ENCODE measurements at regions not wholly inside any gene's neighbourhood (a gene's known extent, or its start where the extent isn't known, plus 50 kb on each side); places are given as distances from the start of the nearest gene placed in this dataset.

DNA sequence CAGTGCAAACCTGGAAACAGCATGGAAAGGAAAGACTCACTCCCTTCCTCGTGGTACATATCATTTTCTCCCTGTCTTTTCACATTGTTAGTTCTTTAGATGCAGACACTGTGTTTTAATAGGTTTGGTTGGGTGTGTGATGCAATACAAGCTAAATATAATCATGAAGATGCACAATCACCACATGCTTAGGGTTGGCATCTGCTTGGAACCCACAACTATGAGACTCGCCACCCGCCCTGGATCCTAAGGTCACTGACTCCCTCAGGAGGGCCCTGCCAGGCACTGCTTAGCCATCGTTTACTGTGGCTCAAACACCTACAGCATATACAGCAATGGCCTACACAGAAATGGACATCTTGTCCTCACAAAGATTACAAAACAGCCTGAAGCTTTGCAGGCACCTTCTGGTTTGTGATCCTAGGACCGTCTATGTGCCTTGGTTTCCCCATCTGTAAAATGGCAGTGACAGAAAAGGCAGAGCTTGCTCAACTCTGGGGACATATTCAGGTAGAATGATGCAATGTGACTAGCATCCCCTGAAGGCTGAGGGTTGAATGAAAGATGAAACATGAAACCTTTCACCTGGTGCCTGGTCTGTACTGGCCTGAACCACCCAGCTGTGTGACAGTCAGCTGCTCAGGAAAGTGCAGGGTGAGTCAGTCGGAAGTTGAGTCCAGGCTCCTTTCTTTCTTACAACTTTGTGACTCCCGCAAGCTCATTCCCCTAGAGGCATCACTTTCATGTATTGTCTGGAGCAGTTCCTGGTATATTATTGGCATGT is 123.6 kb upstream of the PFN2 start:
- no peak for DNase-seq (ENCODE audit: low read depth in 2 of 2)

DNA sequence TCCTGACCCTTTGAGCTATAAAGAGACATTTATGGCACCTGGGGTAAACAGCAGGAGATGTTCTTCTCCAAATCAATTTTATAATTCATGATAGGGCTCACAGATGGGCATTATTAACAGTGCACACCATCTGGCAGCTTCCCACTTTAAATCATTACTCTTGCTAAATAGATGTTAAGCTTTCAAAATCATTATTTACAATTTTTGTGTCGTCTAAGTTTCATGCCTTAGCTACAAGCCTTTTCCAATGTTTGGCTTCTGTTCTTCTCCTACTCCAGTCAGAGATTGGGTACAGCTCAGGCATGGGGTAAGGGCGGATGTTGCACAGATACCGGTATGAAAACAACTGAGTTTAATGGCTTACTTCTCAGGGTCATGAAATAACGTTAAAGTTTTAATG is 120.9 kb upstream of the PFN2 start:
- DNase-seq (ENCODE audit: low read depth in 2 of 2), result no peak

DNA sequence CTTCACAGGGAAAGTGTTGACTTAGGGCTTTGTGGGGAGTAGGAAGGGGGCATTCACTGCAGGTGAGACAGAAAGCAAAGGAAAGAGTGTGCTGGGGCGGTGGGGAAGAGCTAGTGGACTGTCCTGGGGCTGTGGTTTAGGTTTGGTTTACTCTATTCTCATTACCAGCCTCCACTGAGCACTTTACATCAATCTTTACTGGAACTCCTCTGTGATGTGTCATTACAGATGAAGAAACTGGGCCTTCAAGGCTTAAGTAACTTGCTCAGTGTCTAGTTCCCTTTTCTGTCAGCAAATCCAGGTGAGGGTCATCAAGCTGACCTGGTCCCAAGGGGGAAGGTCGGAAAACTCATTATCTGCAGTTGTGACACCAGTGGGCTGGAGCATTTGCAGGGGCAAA is 120.2 kb upstream of the PFN2 start:
- DNase-seq (ENCODE audit: low read depth in 2 of 2), result no peak

DNA sequence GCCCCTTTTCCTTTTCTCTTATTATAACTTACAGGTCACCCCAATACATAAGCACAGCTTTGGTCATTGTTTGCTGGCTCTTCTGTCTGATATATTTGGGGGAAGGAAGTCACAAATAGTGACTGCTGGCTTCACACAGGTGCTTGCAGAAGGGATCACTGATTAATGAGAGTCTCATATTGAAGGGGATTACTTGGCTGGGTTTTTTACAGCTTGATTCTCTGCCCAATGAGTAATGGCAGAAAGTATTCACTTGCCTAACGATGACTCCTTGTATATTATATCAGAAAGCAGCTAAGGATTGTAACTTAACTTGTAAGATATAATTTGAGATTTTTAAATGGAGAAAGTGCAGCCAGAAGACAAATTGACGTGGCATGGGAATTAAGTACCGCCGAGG is 119.3 kb upstream of the PFN2 start:
- no peak for DNase-seq (ENCODE audit: low read depth in 2 of 2)

DNA sequence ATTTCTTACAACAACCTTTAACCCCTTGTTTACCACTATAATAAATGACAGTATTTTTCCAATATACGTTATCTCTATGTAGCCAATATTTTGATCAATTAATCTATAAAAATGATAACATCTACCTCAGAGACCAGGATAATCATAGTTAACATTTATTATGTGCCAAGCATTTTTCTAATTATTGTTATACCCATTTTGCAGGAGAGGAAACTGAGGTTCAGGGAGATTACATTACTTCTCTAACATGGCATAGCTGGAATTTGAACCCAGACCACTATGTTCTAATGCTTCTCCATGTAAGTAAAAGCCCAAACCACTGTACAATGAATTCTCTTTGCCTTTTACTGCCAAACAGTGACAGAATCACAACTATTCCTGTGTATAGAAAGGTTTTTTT is 113.4 kb upstream of the PFN2 start:
- no peak for DNase-seq (ENCODE audit: low read depth in 2 of 2)

DNA sequence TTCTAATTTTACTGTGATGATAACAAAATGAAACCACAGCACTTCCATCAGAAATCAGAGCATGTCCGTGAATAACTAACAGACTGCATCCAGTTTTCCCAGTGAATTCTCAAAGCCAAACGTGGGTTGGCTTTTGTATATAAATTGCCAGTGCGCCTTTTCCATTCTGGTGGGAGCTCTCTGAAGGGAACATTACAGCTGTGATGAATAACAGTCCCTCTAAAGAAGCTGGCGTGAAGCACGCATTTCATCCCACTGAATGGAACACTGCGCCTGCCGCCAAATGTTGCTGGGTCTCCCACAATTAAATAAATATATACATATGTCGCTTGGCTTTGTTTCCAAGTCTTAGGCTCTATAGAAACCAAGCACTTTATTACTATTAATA is 113.0 kb upstream of the PFN2 start:
- DNase-seq (ENCODE audit: low read depth in 2 of 2), result no peak

DNA sequence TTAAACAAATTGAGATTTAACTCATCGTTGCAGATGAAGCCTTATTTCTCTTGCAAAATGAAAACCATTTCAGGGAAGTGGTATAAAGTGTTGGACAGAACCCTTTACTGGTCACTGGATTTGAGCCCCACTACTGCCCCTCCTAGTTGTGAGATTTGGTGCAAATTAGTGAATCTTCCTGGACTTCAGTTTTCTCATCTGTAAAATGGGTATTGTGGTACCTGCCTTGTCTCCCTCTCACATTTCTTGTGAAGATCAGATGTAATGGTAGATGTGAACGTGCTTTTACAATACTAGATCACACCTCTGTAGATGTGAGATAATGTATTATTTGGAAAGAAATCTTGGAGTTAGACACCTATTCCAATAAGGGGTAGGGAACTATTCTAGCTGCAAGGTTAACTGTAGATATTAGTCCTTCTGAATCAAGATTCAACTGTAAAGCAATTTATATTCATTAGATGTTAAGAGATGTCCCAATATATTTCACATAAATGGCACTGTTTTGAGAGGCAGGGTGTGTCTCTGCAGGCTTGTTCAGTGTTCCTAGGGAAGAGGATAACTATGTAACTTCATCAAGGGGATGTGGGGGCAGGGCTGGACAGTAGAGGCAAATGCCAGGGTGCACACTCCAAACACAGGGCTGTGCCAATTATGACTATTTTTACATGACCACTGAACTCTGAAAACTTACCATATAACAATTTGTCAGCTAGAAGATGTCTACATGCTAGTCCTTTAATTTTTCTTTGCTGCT is 112.4 kb upstream of the PFN2 start:
- no peak for DNase-seq (ENCODE audit: low read depth in 2 of 2)

DNA sequence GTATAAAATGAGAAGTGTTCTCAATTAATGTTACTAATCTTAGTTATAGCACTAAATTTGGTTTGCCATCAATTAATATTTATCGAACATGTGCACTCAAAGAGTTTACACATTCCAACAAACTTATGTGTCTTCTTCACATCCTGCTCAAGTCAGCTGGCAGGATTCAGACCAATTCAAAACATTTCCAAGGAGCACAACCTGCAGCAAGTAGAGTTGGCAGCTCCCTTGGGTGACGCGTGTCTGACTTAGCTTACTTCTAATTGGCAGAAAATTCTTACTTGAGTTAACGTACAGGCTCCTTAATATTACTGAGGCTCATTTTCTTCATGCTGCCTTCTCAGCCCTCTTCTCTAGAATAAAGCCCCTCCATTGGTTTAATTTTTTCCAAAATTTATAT is 110.4 kb upstream of the PFN2 start:
- DNase-seq (ENCODE audit: low read depth in 2 of 2), result no peak

DNA sequence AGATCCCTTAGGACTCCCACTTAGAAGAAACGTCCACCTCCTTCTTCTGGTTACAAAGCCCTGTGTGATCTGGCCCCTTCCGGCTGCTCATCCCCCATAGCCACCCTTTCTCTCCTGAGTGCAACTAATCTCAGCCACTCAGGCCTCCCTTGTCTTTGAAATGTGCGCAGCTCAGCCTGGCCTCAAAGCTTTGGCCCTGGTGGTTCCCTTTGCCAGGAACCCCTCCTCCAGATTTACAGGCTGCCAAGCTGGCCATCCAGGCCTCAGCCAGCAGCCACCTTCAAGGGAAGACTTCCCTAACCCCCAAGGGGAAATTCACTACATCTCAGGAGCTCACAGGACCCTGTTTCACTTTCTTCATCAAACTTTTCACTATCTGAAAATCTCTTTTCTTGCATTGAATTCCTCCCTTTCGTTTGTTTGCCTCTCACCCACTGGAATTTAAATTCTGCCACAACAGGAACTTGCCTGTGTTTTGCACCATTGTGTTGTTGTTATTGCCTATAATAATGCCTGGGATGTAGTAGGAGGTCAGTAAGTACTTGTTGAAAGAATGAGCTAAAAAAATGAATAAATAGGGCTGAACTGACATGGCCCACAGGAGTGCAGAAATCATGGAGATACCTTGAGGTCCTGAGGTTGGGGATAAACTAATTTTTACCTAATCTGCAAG is 109.5 kb upstream of the PFN2 start:
- DNase-seq (ENCODE audit: low read depth in 2 of 2), result no peak

DNA sequence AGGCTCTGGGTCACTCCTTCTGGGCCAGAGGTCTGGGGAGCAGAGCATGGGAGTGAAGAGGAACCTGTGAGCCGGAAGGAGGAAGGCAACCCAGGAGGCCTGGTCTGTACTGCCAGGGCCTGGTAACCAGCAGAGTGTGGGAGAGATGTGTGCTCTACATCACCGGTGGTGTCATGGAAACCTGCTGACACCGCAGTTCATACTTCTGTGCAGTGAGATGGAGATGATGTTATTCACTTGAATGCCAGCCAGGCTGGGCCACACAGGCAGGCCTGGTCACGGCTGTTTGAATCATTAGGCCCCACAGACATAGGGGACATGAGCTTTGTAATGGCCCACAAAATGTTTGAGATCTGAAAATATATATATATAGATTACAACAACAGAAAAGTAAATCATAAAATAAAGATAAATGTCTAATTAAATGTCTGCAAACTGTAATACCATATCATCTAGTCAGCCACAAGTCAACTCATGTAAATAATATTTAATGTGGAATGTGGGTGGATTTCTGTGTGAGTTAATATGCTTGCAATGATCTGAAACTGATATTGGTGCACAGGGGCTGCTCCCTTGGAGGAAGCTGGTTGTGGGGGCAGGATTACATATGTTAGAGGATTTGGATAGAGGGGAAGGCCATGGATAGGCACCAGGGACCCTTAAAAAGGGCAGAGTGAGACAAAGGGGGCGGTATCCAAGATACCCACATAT is 108.5 kb upstream of the PFN2 start:
- no peak for DNase-seq (ENCODE audit: low read depth in 2 of 2)

DNA sequence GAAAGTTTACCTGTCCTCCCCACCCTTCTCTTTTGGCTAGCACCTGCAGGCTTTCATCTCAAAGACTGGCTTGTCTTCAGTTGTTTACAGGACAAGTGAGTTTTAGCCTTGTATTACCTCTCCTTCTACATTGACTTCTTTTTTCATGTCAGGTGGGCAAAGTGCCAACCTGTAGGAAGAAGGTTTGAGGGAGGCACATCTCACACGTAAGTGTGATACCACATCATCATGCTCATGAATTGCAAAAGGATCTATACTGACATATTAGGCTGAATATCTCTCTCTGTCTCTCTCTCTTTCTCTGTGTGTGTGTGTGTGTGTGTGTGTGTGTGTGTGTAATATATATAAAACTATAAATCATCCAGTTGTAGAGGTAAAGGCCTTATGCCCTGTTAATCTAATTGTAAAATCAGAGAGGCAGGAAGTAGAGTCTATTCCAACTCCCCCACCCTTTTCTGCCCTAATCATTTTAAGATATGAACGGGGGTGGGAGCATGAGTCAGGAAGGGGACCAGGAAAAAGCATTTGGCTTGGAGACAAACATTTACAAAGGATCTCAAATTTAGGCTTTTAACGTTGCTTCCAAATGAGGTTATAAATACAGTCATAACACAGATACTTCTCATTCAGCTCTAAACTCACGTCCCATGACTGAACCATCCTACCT is 107.0 kb upstream of the PFN2 start:
- DNase-seq (ENCODE audit: low read depth in 2 of 2), result no peak

DNA sequence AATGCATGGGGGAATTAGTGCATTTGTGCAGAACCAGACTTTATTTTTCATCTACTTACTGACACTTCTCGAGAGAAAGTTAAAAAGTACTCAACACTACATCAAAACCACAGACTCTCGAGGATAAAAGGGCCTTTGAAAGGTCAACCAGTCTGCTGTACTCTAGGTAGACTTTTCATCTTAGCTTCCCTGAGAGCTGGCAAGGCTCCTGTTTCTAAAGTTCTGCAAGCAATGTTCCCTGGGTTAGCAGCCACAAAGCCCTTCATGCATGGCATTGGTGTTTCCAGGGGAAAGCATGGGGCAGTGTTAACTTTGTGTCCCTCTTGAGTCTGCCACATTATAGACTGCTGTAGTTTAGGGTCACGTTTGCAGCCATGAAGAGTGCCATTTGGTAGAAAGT is 106.4 kb upstream of the PFN2 start:
- DNase-seq (ENCODE audit: low read depth in 2 of 2), result no peak

DNA sequence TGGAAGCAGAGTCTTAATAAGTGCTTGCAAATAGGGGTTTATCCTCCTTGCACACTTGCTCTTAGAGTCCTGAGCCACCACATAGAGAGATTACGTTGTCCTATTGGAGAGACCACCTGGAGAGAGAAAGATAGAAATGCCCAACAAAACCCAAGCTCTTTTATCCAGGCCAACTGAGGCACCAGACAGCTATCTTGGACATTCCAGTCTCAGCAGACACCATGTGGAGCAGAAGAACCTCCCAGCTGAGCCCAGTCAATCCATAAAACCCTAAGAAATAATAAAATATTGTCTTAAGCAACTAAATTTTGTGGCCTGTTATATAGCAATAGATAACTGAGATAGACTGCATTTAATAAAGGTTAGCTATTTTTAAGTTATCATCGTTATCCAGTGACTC is 105.7 kb upstream of the PFN2 start:
- DNase-seq (ENCODE audit: low read depth in 2 of 2), result no peak

DNA sequence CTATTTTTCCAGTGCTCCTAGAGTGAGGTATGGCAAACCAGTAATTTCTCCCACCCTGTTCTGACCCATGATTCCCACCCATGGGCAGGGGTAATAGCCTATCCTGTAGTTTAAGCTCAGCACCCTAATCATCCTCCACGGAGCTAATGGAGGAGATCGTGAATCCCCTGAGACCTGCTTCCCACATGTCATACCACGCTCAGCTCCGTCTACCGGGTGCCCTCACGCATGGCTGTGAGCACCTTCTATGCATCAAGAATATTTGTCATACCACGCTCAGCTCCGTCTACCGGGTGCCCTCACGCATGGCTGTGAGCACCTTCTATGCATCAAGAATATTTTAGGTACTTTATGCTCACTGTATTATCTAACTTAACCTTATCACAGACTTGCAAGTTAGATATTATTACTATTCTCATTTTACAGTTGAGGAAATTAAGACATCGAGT is 104.7 kb upstream of the PFN2 start:
- no peak for DNase-seq (ENCODE audit: low read depth in 2 of 2)

DNA sequence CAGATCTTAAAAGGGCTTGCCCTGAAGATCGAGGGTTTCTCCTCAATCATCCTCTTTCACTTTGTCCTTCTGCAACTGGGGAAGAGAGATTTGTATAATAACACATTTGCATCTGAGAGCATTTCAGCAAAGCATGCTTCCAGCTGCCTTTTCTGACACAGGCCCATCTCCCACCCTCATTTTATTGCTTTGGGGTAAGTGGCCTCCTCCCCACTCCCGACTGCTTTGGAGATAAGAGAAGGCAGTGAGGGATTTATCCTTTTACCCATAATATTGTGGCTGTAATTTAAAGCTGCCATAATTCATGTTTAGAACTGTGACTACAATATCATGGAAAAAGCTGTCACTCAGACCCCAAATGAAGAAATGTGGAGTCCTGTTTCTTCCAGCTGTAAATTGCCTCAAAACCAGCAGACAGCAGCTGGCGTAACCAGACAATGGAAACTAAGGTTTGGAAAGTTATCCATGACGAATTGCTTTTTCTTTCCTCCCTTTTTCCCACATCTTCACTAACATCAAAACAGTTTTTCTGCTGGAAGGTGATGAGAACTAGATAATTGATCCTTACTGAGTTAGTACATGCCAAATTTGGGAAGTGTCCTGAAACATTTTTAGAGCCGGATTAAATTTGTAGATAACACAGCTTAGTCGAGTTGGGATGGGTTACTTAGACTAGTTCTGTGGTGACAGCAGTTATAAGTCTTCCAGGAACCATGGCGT is 104.2 kb upstream of the PFN2 start:
- DNase-seq (ENCODE audit: low read depth in 2 of 2), result no peak

DNA sequence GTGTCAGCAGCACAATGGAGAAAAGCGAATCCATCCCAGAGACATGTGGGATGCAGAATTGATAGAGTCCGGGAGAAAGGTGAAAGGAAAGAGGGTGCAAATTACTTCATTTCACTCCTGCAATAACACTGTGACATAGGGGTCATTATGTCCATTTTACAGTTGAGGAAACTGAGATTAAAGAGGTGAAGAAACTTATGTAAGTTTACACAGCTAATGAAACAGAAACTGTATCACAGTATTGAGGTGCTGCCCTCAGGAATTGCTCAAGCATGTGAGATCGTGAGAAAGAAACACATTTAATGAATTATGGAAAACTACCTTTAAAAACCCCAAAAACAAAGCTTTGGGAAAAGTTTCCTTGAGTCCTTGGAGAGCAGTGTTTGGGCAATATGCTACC is 103.6 kb upstream of the PFN2 start:
- no peak for DNase-seq (ENCODE audit: low read depth in 2 of 2)

DNA sequence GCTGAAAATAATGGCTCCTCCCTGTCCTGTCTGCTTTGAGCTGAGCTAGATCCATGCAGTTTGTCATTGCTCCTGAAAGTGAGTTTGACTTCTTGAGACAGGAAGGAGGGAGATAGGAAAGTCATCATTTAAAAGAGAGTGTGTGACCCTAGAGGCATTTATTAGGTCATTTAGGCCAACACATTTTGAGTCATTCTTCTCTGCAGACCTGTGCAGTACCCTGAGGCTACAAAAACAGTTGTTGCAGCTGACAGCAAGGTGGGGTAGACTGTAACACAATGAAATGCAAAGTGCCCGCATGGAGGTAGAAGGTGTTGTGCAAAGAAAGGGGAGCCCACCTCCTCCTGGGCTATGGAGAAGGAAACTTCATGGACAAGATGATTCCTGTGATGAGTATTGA is 102.8 kb upstream of the PFN2 start:
- DNase-seq (ENCODE audit: low read depth in 2 of 2), result no peak

DNA sequence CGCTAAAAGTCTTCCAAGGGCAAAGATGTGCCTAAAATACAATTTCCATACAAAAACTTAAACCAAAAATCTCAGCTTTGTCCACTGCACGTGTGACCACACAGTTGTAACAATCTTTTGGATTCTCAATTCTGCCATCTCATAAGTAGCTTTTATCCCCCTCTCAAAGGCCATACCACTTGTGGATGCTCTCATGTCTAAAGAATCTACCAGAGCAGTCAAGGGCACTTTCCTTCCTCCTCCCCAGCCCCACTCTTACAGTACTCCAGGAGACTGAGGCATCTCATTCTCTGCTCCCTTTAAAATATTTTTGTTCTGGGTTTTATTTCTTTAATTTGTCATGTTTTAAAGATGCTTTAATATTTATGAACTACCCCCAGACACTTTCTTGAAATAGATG is 102.3 kb upstream of the PFN2 start:
- DNase-seq (ENCODE audit: low read depth in 2 of 2), result no peak

DNA sequence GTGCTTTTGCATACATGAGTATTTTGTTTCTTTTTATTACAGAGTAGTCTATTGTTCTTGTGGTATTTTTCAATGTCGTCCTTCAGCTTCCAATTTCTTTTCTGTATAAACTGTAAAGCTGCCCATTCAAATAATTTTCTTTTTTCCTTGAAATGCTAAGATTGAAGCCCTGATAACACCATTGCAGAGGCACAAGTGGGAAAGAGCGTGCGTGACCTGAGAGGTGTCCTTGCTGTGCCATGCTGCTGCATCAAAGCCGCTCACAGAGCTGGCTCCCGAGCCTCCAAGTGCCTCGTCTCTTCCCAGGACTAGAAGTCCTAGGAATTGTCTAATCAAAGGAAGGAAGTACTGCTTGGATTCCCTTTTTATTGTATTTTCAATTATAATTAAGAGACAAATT is 101.9 kb upstream of the PFN2 start:
- DNase-seq (ENCODE audit: low read depth in 2 of 2), result no peak

DNA sequence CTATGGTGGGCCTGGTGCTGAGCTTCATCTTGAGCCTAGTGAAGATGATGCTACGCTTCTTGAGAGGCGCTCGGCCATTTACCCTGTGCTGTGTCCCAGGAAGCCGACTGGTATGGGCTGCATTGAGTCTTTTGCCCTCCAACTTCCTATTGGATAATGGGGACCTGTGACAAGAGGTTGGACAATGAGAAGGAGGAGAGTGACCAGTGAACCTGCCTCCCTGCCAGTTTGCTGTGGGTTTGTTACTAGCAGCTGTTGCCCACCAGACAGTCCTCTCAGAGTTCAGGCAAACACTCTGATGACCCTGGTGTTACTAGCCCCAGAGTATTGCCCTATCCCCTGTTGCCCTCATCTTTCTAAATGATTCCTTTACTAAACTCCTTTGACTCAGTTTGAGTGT is 99.6 kb upstream of the PFN2 start:
- DNase-seq (ENCODE audit: low read depth in 2 of 2), result no peak

DNA sequence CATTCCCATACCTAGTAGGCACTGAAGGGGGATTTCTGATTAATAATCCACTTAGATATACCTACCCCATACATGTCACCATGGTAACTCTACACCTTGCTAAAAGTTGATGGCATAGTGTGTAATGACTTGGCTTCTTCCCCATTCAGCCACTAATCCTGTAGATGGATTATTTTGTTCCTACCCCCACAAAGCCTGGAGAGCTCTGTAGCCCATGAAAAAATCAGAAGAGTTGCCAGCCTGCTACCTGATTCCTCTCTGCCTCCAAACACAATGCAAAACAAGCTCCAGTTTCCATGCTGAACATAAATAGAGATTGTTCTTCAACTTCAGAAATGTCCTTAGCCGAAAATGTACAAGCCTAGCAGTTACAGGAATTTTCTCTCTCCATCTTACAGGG is 98.9 kb upstream of the PFN2 start:
- no peak for DNase-seq (ENCODE audit: low read depth in 2 of 2)

Measured in stimulated activated CD8-positive, alpha-beta memory T cell treated with anti-CD3 and anti-CD28 coated beads, Interleukin-7, amount 100 ng/mL, for 4 hours (primary cell).